ENCODE measurements at regions not wholly inside any gene's neighbourhood (a gene's known extent, or its start where the extent isn't known, plus 50 kb on each side); places are given as distances from the start of the nearest gene placed in this dataset.

- TF ChIP-seq CTCF (IDR thresholded peaks at IDR 0.05) (no peak), POLR2AphosphoS5 (IDR thresholded peaks at IDR 0.05) (no peak)
Measured at GRCh38 chr4:157821814-157822213, 351.0 kb downstream of the GASK1B start.

Measured in prostate gland (tissue), 2 donors.